Transverse colon (tissue), 4 donors: ENCODE measurements at regions not wholly inside any gene's neighbourhood (a gene's known extent, or its start where the extent isn't known, plus 50 kb on each side); places are given as distances from the start of the nearest gene placed in this dataset.

Source experiments
- DNase-seq: peaks from one replicate; pipeline ENCODE4 v3.0.0-alpha.2; 2019
- H3K27ac ChIP-seq, 4 donors: fragments of 200-600 bp; sonication (generic); 2 replicates each; pipeline ENCODE4 v1.5.1; 2016 to 2018; ENCODE audit warnings: inconsistent platforms in 4 of 4
- H3K27me3 ChIP-seq: fragments of 200-600 bp; sonication (generic); 2 replicates; pipeline ENCODE4 v1.5.1; 2017; ENCODE audit warnings: inconsistent platforms
- H3K36me3 ChIP-seq, 4 donors: fragments of 200-600 bp; sonication (generic); 2 replicates each; pipeline ENCODE4 v1.5.1; 2017 to 2019; ENCODE audit warnings: inconsistent platforms in 4 of 4
- H3K4me1 ChIP-seq, 4 donors: fragments of 200-600 bp; sonication (generic); 2 replicates each; pipeline ENCODE4 v1.5.1; 2017 to 2020; ENCODE audit warnings: inconsistent platforms in 4 of 4
- H3K4me3 ChIP-seq, 4 donors: fragments of 200-600 bp; sonication (generic); 1 replicate in 1 of 4; 2 replicates in 3 of 4; pipeline versions ENCODE4 v1.5.1 to v1.6.1; 2017 to 2019; ENCODE audit warnings: inconsistent platforms in 4 of 4
- H3K9me3 ChIP-seq, 2 donors: fragments of 200-600 bp; sonication (generic); 2 replicates each; pipeline ENCODE4 v1.5.1; 2017 to 2019; ENCODE audit warnings: inconsistent platforms in 2 of 2
- CTCF ChIP-seq, 5 experiments: fragments of 200-600 bp in 3 of 5; fragments of 450-650 bp in 2 of 5; sonication (generic) in 3 of 5; IDR thresholded peaks; 1 replicate in 2 of 5; 2 replicates in 3 of 5; pipeline ENCODE4 v1.5.1; 2016 to 2017; ENCODE audit warnings: antibody characterized with exemption in 5 of 5, inconsistent platforms in 3 of 5, mild to moderate bottlenecking in 2 of 5, moderate library complexity in 1 of 5
- EP300 ChIP-seq: sonication (generic); formaldehyde crosslinking; IDR thresholded peaks from one replicate; pipeline ENCODE4 v1.6.1; 2017; ENCODE audit warnings: antibody characterized with exemption, low read depth
- POLR2A ChIP-seq: fragments of 450-650 bp; IDR thresholded peaks from one replicate; pipeline ENCODE4 v1.6.1; 2016; ENCODE audit warnings: antibody characterized with exemption, mild to moderate bottlenecking, moderate library complexity
- POLR2AphosphoS5 ChIP-seq, 3 donors: sonication (generic); formaldehyde crosslinking; IDR thresholded peaks; one replicate each; pipeline ENCODE4 v1.6.1; 2016; ENCODE audit warnings: antibody characterized with exemption in 3 of 3
- WGBS, 2 donors: methylation state at CpG; one replicate each; pipeline ENCODE4 v1.1.5; 2018; ENCODE audit warnings: low coverage in 1 of 2; 5-methylcytosine and 5-hydroxymethylcytosine counted together
- in situ Hi-C, 4 donors: fragments of 200-750 bp; cut with MboI; loops; one replicate each; pipeline versions ENCODE4 v1.15.0 to v1.15.1; 2017; ENCODE audit warnings: low sequenced_read_pairs in 3 of 4, low pct_ligation_motif_present in 1 of 4, low pct_unique_long_range_greater_than_20kb in 1 of 4
- intact Hi-C: fragments of 100-400 bp; cut with DNase I; formaldehyde crosslinking; loops from one replicate; pipeline ENCODE4 v1.15.1; 2023; ENCODE audit warnings: low total_unique reads

- Histone ChIP-seq H3K36me3 (no peaks in the 10 kb centered on the region), H3K4me1 (no peaks in the 10 kb centered on the region), H3K4me3 (no peak overlapping the region), H3K27ac (no peak overlapping the region), H3K27me3 (no peaks in the 10 kb centered on the region), H3K9me3 (no peaks in the 10 kb centered on the region)
- DNase-seq: no peak
- in situ Hi-C loops: no loop called here
- TF ChIP-seq POLR2A (no peak), POLR2AphosphoS5 (IDR thresholded peaks at IDR 0.05) (no peak)
- WGBS, 2 donors: 51 to 56% methylated on average over 1 of the region's 1 CpG
- intact Hi-C loops: no loop called here
These were observed 182.3 kb upstream of the HS3ST4 start for GRCh38 chr16:25509456-25509855.

GRCh38 chr16:25501530-25502255 lies 190.1 kb upstream of the HS3ST4 start:
- Histone ChIP-seq H3K4me3 (no peak overlapping the region), H3K4me1 (no peaks in the 10 kb centered on the region), H3K27me3 (no peaks in the 10 kb centered on the region), H3K9me3 (no peaks in the 10 kb centered on the region), H3K36me3 (no peaks in the 10 kb centered on the region), H3K27ac (no peak overlapping the region)
- no peak for DNase-seq
- 36 to 62% methylated on average over 2 to 3 of the region's 3 CpGs for WGBS, 2 donors
- intact Hi-C loops: no loop called here
- TF ChIP-seq CTCF (IDR thresholded peaks at IDR 0.05) (no peak), POLR2A (no peak), POLR2AphosphoS5 (IDR thresholded peaks at IDR 0.05) (no peak), EP300 (no peak)
- in situ Hi-C loops: no loop called here

- no peak for DNase-seq
- in situ Hi-C loops (no loop called here), intact Hi-C loops (no loop called here)
- Histone ChIP-seq H3K9me3 (no peaks in the 10 kb centered on the region), H3K27me3 (no peaks in the 10 kb centered on the region), H3K4me3 (no peak overlapping the region), H3K4me1 (no peaks in the 10 kb centered on the region), H3K27ac (no peak overlapping the region), H3K36me3 (no peaks in the 10 kb centered on the region)
- 62% methylated on average over 2 of the region's 2 CpGs; no CpG with 5 or more reads in 1 of the 2 donors for WGBS, 2 donors
- no peak for TF ChIP-seq POLR2AphosphoS5 (IDR thresholded peaks at IDR 0.05)
- no peak for TF ChIP-seq POLR2A
- no peak for TF ChIP-seq EP300
- no peak for TF ChIP-seq CTCF (IDR thresholded peaks at IDR 0.05)
These were observed 197.5 kb upstream of the HS3ST4 start for GRCh38 chr16:25494292-25494691.

GRCh38 chr16:25493136-25493811 lies 198.5 kb upstream of the HS3ST4 start:
- intact Hi-C loops (no loop called here), in situ Hi-C loops (no loop called here)
- DNase-seq: no peak
- 68 to 80% methylated on average over 1 to 5 of the region's 5 CpGs for WGBS, 2 donors
- Histone ChIP-seq H3K9me3 (no peaks in the 10 kb centered on the region), H3K4me1 (no peaks in the 10 kb centered on the region), H3K27ac (no peak overlapping the region), H3K27me3 (no peaks in the 10 kb centered on the region), H3K36me3 (no peaks in the 10 kb centered on the region), H3K4me3 (no peak overlapping the region)
- TF ChIP-seq EP300 (no peak), POLR2A (no peak), CTCF (IDR thresholded peaks at IDR 0.05) (no peak), POLR2AphosphoS5 (IDR thresholded peaks at IDR 0.05) (no peak)
